Keratinocyte (primary cell): ENCODE measurements at regions not wholly inside any gene's neighbourhood (a gene's known extent, or its start where the extent isn't known, plus 50 kb on each side); places are given as distances from the start of the nearest gene placed in this dataset.

Experiments
- DNase-seq: peaks from one replicate; pipeline ENCODE4 v3.0.0-alpha.2; 2011; ENCODE audit warnings: low read depth, missing footprints, low spot score
- FAIRE-seq: peaks from 2 replicates; lab custom pipeline; 2011; peaks lifted over from hg19 to GRCh38; lab: Jason Lieb, UNC
- H2AFZ ChIP-seq: 2 replicates; pipeline ENCODE4 v1.6.0; 2012; ENCODE audit warnings: low read length, control low read depth, inconsistent platforms; ENCODE audit not compliant: control insufficient read depth
- H3K27ac ChIP-seq: 2 replicates; pipeline ENCODE4 v1.5.1; 2011; ENCODE audit warnings: low read length; ENCODE audit not compliant: control insufficient read depth, insufficient read depth
- H3K27me3 ChIP-seq: 3 replicates; pipeline ENCODE4 v1.6.0; 2011; ENCODE audit warnings: low read length; ENCODE audit not compliant: control insufficient read depth, insufficient read depth; ENCODE audit errors: extremely low read depth
- H3K36me3 ChIP-seq, 2 experiments: 2 replicates in 1 of 2; 3 replicates in 1 of 2; pipeline ENCODE4 v1.5.1; 2011; ENCODE audit warnings: low read length in 2 of 2, mild to moderate bottlenecking in 1 of 2; ENCODE audit not compliant: control insufficient read depth in 2 of 2, insufficient read depth in 2 of 2; ENCODE audit errors: extremely low read depth in 1 of 2
- H3K4me1 ChIP-seq: 3 replicates; pipeline ENCODE4 v1.5.1; 2011; ENCODE audit warnings: low read length; ENCODE audit not compliant: control insufficient read depth, insufficient read depth; ENCODE audit errors: extremely low read depth
- H3K4me2 ChIP-seq: 3 replicates; pipeline ENCODE4 v1.6.0; 2011; ENCODE audit warnings: low read depth, low read length; ENCODE audit not compliant: control insufficient read depth, insufficient read depth; ENCODE audit errors: extremely low read depth
- H3K4me3 ChIP-seq, 3 experiments: fragments of 200-600 bp in 1 of 3; sonication (generic) in 1 of 3; 2 replicates in 2 of 3; 3 replicates in 1 of 3; pipeline ENCODE4 v1.5.1; 2011 to 2016; ENCODE audit warnings: low read length in 3 of 3, mild to moderate bottlenecking in 3 of 3, control low read depth in 2 of 3, inconsistent platforms in 1 of 3, low read depth in 1 of 3, mixed read lengths in 1 of 3, mixed run types in 1 of 3, moderate library complexity in 1 of 3; ENCODE audit not compliant: control insufficient read depth in 2 of 3, insufficient read depth in 2 of 3; ENCODE audit errors: extremely low read depth in 1 of 3
- H3K79me2 ChIP-seq: 2 replicates; pipeline ENCODE4 v1.6.0; 2012; ENCODE audit warnings: low read length; ENCODE audit not compliant: control insufficient read depth, insufficient read depth
- H3K9ac ChIP-seq: 3 replicates; pipeline ENCODE4 v1.6.0; 2011; ENCODE audit warnings: low read length; ENCODE audit not compliant: control insufficient read depth, insufficient read depth; ENCODE audit errors: extremely low read depth
- H3K9me1 ChIP-seq: 3 replicates; pipeline ENCODE4 v1.6.0; 2011; ENCODE audit warnings: low read length; ENCODE audit not compliant: control insufficient read depth, insufficient read depth; ENCODE audit errors: extremely low read depth
- H3K9me3 ChIP-seq: 2 replicates; pipeline ENCODE4 v1.5.1; 2012; ENCODE audit warnings: low read depth, low read length; ENCODE audit not compliant: control insufficient read depth
- H4K20me1 ChIP-seq: 3 replicates; pipeline ENCODE4 v1.6.0; 2011; ENCODE audit warnings: low read length; ENCODE audit not compliant: control insufficient read depth, insufficient read depth; ENCODE audit errors: extremely low read depth
- CTCF ChIP-seq, 3 experiments: IDR thresholded peaks in 1 of 3; conservative IDR thresholded peaks in 1 of 3; optimal IDR thresholded peaks in 1 of 3; 2 replicates in 2 of 3; 3 replicates in 1 of 3; pipeline versions ENCODE3 to v1.5.1; 2011; ENCODE audit warnings: low read length in 3 of 3, mild to moderate bottlenecking in 3 of 3, moderate library complexity in 2 of 3, control low read depth in 1 of 3, inconsistent platforms in 1 of 3; ENCODE audit not compliant: insufficient read depth in 2 of 3; ENCODE audit errors: extremely low read depth in 1 of 3
- EZH2 ChIP-seq: IDR thresholded peaks from one replicate; pipeline ENCODE4 v1.6.1; 2012; ENCODE audit warnings: inconsistent platforms, mild to moderate bottlenecking, low read length, moderate library complexity
- dilution Hi-C: fragments of 300-500 bp; cut with MboI; formaldehyde crosslinking; loops from one replicate; pipeline ENCODE4 v1.7.0; 2020; ENCODE audit warnings: low sequenced_read_pairs; ENCODE audit not compliant: extremely low pct_ligation_motif_present

- Histone ChIP-seq H3K27me3 (no peaks in the 10 kb centered on the region), H3K9me3 (no peaks in the 10 kb centered on the region), H3K4me1 (no peaks in the 10 kb centered on the region), H3K9ac (no peak overlapping the region), H3K36me3 (no peaks in the 10 kb centered on the region), H3K79me2 (no peaks in the 10 kb centered on the region), H3K4me2 (no peak overlapping the region), H2AFZ (no peak overlapping the region), H3K27ac (no peak overlapping the region), H3K9me1 (no peaks in the 10 kb centered on the region), H4K20me1 (no peaks in the 10 kb centered on the region), H3K4me3 (no peak overlapping the region)
- DNase-seq (no peak), FAIRE-seq (no peak)
- dilution Hi-C loops = no loop called here
- TF ChIP-seq CTCF (optimal IDR thresholded peaks at IDR 0.05 in 1 of 3, IDR thresholded peaks at IDR 0.05 in 1 of 3, conservative IDR thresholded peaks at IDR 0.05 in 1 of 3; ENCODE audit: extremely low read depth in 1 of 3, insufficient read depth in 2 of 3, low read length in 3 of 3) (no peak), EZH2 (no peak)
These were observed 224.0 kb upstream of the LNX1 start for GRCh38 chr4:53815281-53815680.

- no peak overlapping the region for H3K4me2 ChIP-seq
- FAIRE-seq = no peak
- H3K27ac ChIP-seq = no peak overlapping the region
These were observed 222.7 kb upstream of the LNX1 start for GRCh38 chr4:53813998-53814397.

More at GRCh38 chr4:53813998-53814397, 222.7 kb upstream of the LNX1 start:
- H3K4me3 ChIP-seq = no peak overlapping the region
- H3K4me1 ChIP-seq = no peaks in the 10 kb centered on the region
- no peaks in the 10 kb centered on the region for H3K9me3 ChIP-seq
- no peak overlapping the region for H3K9ac ChIP-seq
- TF ChIP-seq CTCF (optimal IDR thresholded peaks at IDR 0.05 in 1 of 3, IDR thresholded peaks at IDR 0.05 in 1 of 3, conservative IDR thresholded peaks at IDR 0.05 in 1 of 3; ENCODE audit: extremely low read depth in 1 of 3, insufficient read depth in 2 of 3, low read length in 3 of 3) = no peak
- no peak for TF ChIP-seq EZH2
- H3K79me2 ChIP-seq = no peaks in the 10 kb centered on the region
- no peaks in the 10 kb centered on the region for H4K20me1 ChIP-seq
- no peak overlapping the region for H2AFZ ChIP-seq
- no peaks in the 10 kb centered on the region for H3K27me3 ChIP-seq
- H3K36me3 ChIP-seq = no peaks in the 10 kb centered on the region
- no peaks in the 10 kb centered on the region for H3K9me1 ChIP-seq
- no peak for DNase-seq
- dilution Hi-C loops = no loop called here
